ENCODE measurements at regions not wholly inside any gene's neighbourhood (a gene's known extent, or its start where the extent isn't known, plus 50 kb on each side); places are given as distances from the start of the nearest gene placed in this dataset.

DNA sequence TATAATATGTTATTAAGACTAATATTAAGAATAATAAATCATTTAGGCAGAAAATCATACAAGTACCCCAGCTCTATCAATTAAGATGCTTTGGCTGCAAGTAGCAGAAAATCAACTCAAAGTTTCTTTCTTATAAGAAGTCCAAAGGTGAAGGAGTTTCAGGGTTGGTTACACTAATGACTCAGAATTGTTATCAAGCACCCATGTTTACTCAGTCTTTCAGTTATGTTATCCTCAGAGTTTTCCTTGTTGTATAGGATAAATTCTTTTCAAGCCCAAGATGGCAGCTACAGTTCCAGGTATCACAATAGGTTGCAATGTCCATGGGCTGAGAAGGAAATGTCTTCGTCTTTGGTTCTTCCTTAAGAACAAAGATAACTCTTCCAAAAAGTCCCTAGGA lies 163.6 kb downstream of the TNFSF18 start:
- DNase-seq (ENCODE audit: low spot score) = no peak

DNA sequence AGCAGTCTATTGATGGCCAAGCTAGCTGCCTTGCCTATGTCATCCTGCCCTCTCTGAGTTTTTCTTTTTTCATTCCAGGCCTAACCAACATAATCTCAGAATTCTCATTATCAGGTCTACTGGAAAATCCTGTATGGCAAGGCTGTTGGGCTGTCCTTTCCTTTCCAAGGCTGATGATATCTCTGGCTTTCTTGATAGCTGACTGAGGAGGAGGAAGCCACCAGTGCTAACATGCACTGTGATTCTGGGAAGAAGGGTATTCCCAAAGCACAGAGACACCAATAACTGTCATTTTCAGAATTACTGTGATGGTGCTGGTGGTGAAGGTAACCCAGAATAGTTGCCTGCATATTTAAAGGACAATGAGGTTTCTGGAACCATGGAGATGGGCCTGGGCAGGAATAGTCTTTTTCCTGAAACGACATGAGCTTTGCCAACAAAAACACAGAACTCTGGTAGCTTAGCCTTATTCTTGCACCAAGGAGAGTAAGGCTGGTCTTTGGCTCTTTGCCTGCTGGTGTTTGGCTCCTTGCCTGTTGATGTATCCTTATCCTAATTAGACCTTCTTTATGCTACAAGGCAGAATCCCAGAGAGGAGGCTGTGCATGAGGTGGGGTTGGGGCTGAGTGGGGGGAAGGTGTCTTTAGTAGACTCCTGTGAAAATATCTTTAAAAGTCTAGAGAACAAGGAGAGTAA lies 157.4 kb downstream of the TNFSF18 start:
- no peak for DNase-seq (ENCODE audit: low spot score)

GRCh38 chr1:172894349-172895049 lies 156.2 kb downstream of the TNFSF18 start:
- no peak for DNase-seq (ENCODE audit: low spot score)

GRCh38 chr1:172895050-172895460 lies 155.7 kb downstream of the TNFSF18 start:
- no peak for DNase-seq (ENCODE audit: low spot score)

DNA sequence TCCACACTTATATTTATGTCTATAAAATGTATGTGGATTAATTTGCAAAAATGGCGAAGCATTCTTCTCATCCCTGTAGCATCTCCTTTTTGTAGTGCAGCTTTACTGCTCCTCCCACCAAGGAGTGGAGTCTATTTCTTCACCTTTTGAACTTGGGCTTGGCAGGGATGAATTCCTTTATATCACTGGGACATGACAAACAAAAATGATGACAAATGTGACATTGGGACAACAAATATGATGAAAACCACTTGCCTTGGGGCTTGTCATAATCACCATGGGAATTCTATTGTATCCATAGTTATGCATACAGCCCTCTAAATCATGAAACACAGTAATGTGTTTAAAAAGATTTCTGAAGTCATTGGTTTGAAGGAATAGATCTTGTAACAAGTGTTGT lies 155.0 kb downstream of the TNFSF18 start:
- no peak for DNase-seq (ENCODE audit: low spot score)

DNA sequence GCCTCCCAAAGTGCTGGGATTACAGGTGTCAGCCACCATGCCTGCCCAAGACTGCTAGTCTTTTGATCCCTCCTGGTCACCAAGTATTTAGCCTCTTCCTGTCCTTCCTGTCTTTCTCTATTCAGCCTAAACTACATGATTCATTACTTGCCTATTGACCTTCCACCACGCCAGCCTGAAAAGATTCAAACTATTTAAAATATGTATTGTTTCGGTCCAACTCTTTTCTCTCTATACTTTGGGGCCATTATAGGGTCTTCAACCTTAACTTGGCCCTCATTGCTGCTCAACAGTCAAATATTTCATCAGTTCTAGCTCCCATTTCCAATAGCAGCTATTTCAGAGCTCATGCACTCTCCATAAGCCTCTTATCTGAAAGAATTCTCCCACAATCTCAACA lies 153.0 kb downstream of the TNFSF18 start:
- no peak for DNase-seq (ENCODE audit: low spot score)

GRCh38 chr1:172898866-172899265 lies 151.9 kb downstream of the TNFSF18 start:
- DNase-seq (ENCODE audit: low spot score) = no peak

DNA sequence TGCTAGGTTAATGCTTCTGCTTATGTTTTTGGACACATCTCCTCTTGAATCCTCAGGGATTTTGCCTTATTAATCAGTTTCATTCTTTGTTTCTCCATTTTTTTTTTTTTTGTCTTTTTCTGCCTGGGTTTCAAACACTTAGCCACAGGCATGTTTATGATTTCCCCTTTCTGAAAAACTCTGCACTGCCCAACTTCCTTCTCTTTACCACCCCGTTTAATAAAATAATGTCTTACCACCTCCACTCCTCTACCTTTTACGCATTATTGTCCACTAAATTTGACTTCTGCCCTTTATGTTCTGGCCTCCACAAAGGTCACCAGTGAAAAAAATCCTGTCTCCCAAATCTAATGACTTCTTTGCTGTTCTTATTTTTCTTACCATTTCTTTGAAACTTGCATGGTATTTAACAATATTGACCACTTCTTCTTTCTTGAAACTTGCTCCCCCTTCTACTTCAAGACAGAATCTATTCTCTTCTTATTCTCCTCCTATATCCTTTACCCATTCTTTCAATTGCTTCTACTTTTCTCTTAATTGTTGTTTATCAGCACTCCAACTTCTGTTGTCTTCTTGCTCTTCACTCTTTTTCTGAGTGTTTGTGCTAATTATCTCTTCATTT lies 150.3 kb downstream of the TNFSF18 start:
- DNase-seq (ENCODE audit: low spot score) = no peak

DNA sequence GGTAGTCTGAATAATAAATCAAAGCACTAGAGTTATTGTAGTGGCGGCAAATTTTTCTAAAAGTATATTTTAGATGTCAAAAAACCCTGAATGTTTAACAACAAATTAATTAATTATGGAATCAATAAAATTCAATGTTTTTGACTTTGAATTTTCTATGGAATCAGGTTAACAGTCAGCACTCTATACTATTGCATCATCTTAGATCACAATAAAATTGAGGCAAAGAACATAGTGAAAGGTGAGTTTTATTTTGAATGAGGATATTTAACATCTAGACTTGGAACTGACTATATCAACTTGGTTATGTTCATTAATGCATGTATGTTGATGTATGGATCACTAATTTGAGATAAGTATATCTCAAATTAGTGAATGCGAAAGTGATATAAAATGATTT lies 148.5 kb downstream of the TNFSF18 start:
- DNase-seq (ENCODE audit: low spot score) = no peak

GRCh38 chr1:172902861-172903381 lies 147.8 kb downstream of the TNFSF18 start:
- no peak for DNase-seq (ENCODE audit: low spot score)

- no peak for DNase-seq (ENCODE audit: low spot score)
Observed at GRCh38 chr1:172903581-172904220, 147.0 kb downstream of the TNFSF18 start.

GRCh38 chr1:172905452-172905851 lies 145.3 kb downstream of the TNFSF18 start:
- DNase-seq (ENCODE audit: low spot score) = no peak

DNA sequence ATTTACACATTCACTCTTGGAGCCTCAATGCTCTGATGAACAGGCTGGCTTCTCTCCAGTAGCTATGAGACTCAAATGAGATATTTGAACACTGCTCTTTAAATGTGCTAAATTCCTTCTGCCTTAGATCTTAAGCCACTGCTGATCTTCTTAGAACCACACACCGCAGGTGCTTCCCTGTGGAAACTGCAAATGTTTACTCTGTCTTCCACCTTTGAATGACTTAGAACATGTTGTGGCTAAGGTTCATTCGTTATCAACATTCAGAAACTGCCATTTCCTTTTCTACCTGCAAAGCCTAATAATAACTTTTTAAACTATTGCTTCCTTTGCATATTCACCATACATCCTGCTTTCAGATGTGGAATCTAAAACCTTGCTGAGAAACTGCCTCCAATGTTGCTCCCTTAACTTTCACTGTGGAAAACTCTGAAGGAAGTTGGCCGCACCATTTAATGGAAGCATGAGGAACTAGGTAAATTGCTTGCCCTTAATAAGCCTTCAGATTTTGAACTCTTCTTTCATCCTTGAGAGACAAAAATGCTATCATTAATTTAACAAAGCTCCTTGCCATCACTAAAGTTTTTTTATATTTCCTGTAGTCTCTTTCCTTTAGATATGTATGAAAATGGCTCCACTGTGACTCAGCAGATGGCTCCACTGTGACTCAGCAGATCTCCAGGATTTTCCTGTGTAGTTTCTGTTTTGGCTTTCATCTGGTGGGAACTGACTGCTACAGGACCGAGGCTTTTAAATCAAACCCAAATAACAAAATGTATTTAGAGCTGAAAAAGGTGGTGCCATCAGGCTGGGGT lies 143.8 kb downstream of the TNFSF18 start:
- no peak for DNase-seq (ENCODE audit: low spot score)

DNA sequence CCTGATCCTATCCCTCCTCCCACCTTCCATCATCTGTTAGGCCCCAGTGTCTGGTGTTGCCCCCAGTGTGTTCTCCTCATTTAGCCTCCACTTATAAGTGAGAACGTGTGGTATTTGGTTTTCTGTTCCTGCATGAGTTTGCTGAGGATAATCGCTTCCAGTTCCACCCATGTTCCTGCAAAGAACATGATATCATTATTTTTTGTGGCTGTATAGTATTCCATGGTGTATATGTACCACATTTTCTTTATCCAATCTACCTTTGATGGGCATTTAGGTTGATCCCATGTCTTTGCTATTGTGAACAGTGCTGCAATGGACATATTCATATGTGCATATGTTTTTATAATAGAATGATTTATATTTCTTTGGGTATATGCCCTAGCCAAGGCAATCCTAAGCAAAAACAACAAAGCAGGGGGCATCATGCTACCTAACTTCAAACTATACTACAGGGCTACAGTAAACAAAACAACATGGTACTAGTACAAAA lies 142.9 kb downstream of the TNFSF18 start:
- DNase-seq (ENCODE audit: low spot score) = no peak

- no peak for DNase-seq (ENCODE audit: low spot score)
Observed at GRCh38 chr1:172909606-172910326, 141.0 kb downstream of the TNFSF18 start.

DNA sequence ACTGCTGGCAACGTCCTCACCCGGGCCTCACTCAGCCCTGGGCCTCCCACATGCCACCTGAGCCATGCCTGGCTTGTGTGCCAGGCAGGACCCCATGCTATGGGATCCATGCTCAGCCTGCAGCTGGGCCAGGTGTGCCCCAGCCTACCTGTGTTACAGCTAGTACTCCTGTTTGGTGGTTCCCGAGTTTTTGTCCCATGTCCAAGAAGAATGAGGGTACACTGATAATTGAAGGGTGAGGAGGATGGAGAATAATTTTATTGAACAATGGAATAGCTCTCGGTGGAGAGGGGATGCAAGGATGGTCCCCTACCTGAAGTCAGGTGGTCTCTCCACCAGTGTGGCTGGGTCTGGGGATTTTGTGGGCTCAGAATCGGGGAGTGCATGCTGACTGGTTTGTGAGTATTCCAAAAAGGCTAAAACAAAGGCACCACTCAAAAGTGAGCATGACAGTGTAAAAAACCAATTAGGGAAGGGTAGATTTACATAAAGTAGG lies 137.9 kb downstream of the TNFSF18 start:
- no peak for DNase-seq (ENCODE audit: low spot score)

DNA sequence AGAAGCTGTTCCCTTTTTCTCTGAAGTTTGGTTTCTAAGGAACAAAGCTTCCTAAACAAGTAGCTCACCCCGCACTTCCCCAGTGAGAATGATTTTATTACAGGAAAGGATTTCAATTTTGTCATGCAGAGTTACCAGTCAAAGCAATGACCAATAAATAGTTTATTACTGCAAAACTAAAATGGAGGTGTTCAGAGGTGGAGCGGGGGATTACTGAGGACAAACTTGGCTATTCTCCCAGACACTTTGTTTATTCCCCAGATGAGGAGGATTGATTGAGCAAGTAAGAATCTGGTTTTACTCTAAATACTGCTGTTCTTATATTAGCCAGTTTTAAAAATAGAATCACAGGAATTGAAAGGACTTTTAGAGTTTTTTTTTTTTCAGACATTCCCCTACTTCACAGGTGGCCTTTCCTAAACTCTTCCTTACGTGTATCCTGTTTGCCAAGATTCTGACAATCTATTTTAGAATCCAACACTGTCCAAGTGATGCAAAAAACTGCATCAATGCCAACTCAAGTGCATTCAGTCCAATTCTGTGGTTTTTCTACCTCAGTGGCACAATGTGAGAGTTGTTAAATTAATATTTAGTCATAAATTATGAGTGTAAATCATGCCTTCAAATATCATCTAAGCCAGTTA lies 136.1 kb downstream of the TNFSF18 start:
- no peak for DNase-seq (ENCODE audit: low spot score)

GRCh38 chr1:172915271-172915670 lies 135.5 kb downstream of the TNFSF18 start:
- no peak for DNase-seq (ENCODE audit: low spot score)

DNA sequence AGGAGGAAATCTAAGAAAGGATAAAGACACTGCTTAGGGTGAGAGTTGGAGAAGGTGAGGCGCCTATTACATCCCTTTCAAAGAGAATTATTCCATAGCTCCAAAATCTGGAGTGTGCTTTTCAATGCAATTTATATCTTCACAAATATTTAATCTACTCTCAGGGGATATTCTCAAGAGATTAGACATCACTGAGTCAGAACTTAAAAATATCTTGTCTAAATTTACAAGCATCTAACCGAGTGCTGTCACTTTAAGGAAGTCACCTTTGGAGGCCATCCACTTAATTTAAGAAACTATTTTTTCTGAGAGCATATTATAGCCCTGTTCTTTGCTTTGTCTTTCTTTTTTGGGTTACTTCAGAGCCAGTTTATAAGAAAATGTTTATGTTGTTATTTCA lies 134.6 kb downstream of the TNFSF18 start:
- no peak for DNase-seq (ENCODE audit: low spot score)

DNA sequence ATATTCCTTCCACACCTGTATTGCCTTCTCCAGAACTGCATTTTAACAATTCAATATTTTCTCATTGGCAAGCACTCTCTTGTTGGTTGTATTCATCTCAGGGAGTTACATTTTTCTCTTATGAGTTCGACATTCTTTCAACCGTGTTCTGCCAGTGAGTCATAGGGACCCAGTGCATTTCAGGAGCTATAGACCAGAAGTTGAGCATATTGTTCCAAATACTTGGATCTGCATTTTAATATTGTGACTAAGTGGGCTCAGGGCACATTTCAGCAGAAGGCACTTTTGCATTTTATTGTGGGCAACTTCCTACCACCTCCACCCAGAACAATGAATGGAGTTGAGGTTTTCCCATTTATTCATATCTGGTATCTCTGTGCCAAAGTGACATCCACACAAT lies 132.8 kb downstream of the TNFSF18 start:
- DNase-seq (ENCODE audit: low spot score) = no peak

All from HuH-7.5 (cell line).